Peyer's patch (tissue), 4 donors: ENCODE measurements at regions not wholly inside any gene's neighbourhood (a gene's known extent, or its start where the extent isn't known, plus 50 kb on each side); places are given as distances from the start of the nearest gene placed in this dataset.

Experiments
- CTCF ChIP-seq, 6 experiments: fragments of 450-650 bp in 4 of 6; fragments of 200-600 bp in 2 of 6; sonication (generic) in 1 of 6; IDR thresholded peaks; one replicate each; pipeline ENCODE4 v1.5.1; 2017 to 2019; ENCODE audit warnings: antibody characterized with exemption in 6 of 6, mild to moderate bottlenecking in 3 of 6, moderate library complexity in 1 of 6
- POLR2A ChIP-seq, 2 donors: fragments of 450-650 bp; IDR thresholded peaks; one replicate each; pipeline ENCODE4 v1.5.1; 2017; ENCODE audit warnings: antibody characterized with exemption in 2 of 2, mild to moderate bottlenecking in 2 of 2, moderate library complexity in 2 of 2

DNA sequence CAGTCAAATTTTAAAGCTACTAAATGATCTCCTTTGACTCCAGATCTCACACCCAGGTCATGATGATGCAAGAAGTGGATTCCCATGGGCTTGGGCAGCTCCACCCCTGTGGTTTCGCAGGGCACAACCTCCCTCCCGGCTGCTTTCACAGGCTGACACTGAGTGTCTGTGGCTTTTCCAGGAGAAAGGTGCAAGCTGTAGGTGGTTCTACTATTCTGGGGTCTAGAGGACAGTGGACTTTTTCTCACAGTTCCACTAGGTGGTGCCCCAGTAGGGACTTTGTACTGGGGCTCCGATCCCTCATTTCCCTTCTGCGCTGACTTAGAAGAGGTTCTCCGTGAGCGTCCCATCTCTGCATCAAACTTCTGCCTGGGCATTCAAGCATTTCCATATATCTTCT lies 845.2 kb downstream of the PCDH18 start:
- TF ChIP-seq POLR2A (IDR thresholded peaks at IDR 0.05) (no peak), CTCF (IDR thresholded peaks at IDR 0.05) (no peak)
